ENCODE measurements at regions not wholly inside any gene's neighbourhood (a gene's known extent, or its start where the extent isn't known, plus 50 kb on each side); places are given as distances from the start of the nearest gene placed in this dataset.
A peak's percentile ranks its signal among the peaks of the same experiment; 100 is the strongest.

DNA sequence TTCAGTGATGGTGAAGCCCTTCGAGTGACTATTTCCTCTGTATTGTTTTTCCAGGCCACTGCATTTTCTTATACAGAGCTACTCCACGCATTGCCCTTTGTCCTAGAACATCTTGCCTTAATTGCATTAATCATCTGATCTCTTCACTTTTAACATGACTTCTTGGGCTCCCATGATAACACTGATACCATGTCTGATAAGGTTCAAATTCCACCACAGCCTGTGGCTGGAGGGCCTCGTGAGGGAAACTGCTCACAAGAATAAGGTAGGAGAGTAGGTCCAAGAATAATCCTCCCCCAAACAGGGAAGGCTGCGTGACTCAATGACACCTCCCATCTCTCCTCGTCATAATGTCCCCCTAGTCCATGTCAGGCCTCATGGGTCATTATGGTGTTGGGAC lies 165.5 kb upstream of the ECI2 start:
- no peak overlapping the region for H2BK15ac ChIP-seq (ENCODE audit: low read depth, poor library complexity, severe bottlenecking)
- no peak overlapping the region for H4K8ac ChIP-seq (ENCODE audit: low read length)
- H3K36me3 ChIP-seq (ENCODE audit: control insufficient read depth in 1 of 2, insufficient read depth in 2 of 2, low read depth in 1 of 2, low read length in 2 of 2): no peaks in the 10 kb centered on the region
- H3K9me3 ChIP-seq (ENCODE audit: control insufficient read depth, low read length): no peaks in the 10 kb centered on the region
- no peak overlapping the region for H3K27ac ChIP-seq (ENCODE audit: low read length, poor library complexity, severe bottlenecking)
- WGBS: 84% methylated on average over 5 of the region's 5 CpGs
- no peak overlapping the region for H2AK5ac ChIP-seq (ENCODE audit: low read length, severe bottlenecking)
- peak overlapping the region; percentile 29 for H4K91ac ChIP-seq (ENCODE audit: low read length)
- no peak overlapping the region for H2BK120ac ChIP-seq (ENCODE audit: low read depth, low read length)
- no peak overlapping the region for H3K9ac ChIP-seq (ENCODE audit: low read length)
- H2BK5ac ChIP-seq (ENCODE audit: low read depth, low read length, poor library complexity, severe bottlenecking): no peak overlapping the region
- H3K4me3 ChIP-seq (ENCODE audit: insufficient read depth in 1 of 2, low read depth in 1 of 2, low read length in 2 of 2): no peak overlapping the region
- no peak overlapping the region for H3K23ac ChIP-seq (ENCODE audit: low read length in 2 of 2)
- H3K4ac ChIP-seq (ENCODE audit: low read depth in 1 of 2, low read length in 2 of 2): no peak overlapping the region
- no peaks in the 10 kb centered on the region for H3K27me3 ChIP-seq (ENCODE audit: control insufficient read depth in 1 of 2, insufficient read depth in 1 of 2, low read length in 2 of 2)
- no peak overlapping the region for H3K18ac ChIP-seq (ENCODE audit: low read depth in 1 of 2, low read length in 2 of 2)
- H3K4me2 ChIP-seq (ENCODE audit: low read length, poor library complexity, severe bottlenecking): no peak overlapping the region
- no peak overlapping the region for H2BK12ac ChIP-seq (ENCODE audit: low read length in 2 of 2)
- no peaks in the 10 kb centered on the region for H3K79me1 ChIP-seq (replicated peaks; ENCODE audit: low read length, poor library complexity, severe bottlenecking)
- no peak overlapping the region for H2AFZ ChIP-seq (ENCODE audit: low read depth, low read length)
- DNase-seq: no peak
- H3K14ac ChIP-seq (ENCODE audit: low read length in 2 of 2): no peak overlapping the region
- H3K4me1 ChIP-seq (ENCODE audit: control insufficient read depth, insufficient read depth, low read depth, low read length): no peaks in the 10 kb centered on the region

- H2AK5ac ChIP-seq (ENCODE audit: low read length, severe bottlenecking): no peak overlapping the region
- no peaks in the 10 kb centered on the region for H3K79me1 ChIP-seq (replicated peaks; ENCODE audit: low read length, poor library complexity, severe bottlenecking)
- H3K4me3 ChIP-seq (ENCODE audit: insufficient read depth in 1 of 2, low read depth in 1 of 2, low read length in 2 of 2): no peak overlapping the region
- H3K4ac ChIP-seq (ENCODE audit: low read depth in 1 of 2, low read length in 2 of 2): no peak overlapping the region
- no peak overlapping the region for H2BK5ac ChIP-seq (ENCODE audit: low read depth, low read length, poor library complexity, severe bottlenecking)
- WGBS: 89% methylated on average over 4 of the region's 4 CpGs
- no peak overlapping the region for H3K18ac ChIP-seq (ENCODE audit: low read depth in 1 of 2, low read length in 2 of 2)
- H2BK120ac ChIP-seq (ENCODE audit: low read depth, low read length): no peak overlapping the region
- H3K9ac ChIP-seq (ENCODE audit: low read length): no peak overlapping the region
- no peak overlapping the region for H3K4me2 ChIP-seq (ENCODE audit: low read length, poor library complexity, severe bottlenecking)
- H3K4me1 ChIP-seq (ENCODE audit: control insufficient read depth, insufficient read depth, low read depth, low read length): no peaks in the 10 kb centered on the region
- no peak overlapping the region for H4K91ac ChIP-seq (ENCODE audit: low read length)
- H3K27me3 ChIP-seq (ENCODE audit: control insufficient read depth in 1 of 2, insufficient read depth in 1 of 2, low read length in 2 of 2): peaks cover 0 to 5% of the 10 kb centered on the region in 2 experiments
- DNase-seq: no peak
- H4K8ac ChIP-seq (ENCODE audit: low read length): no peak overlapping the region
- no peak overlapping the region for H2AFZ ChIP-seq (ENCODE audit: low read depth, low read length)
- no peak overlapping the region for H2BK12ac ChIP-seq (ENCODE audit: low read length in 2 of 2)
- no peaks in the 10 kb centered on the region for H3K36me3 ChIP-seq (ENCODE audit: control insufficient read depth in 1 of 2, insufficient read depth in 2 of 2, low read depth in 1 of 2, low read length in 2 of 2)
- H3K14ac ChIP-seq (ENCODE audit: low read length in 2 of 2): no peak overlapping the region
- H3K23ac ChIP-seq (ENCODE audit: low read length in 2 of 2): no peak overlapping the region
- no peaks in the 10 kb centered on the region for H3K9me3 ChIP-seq (ENCODE audit: control insufficient read depth, low read length)
- no peak overlapping the region for H2BK15ac ChIP-seq (ENCODE audit: low read depth, poor library complexity, severe bottlenecking)
- H3K27ac ChIP-seq (ENCODE audit: low read length, poor library complexity, severe bottlenecking): no peak overlapping the region
Observed at GRCh38 chr6:4299476-4299875, 164.1 kb upstream of the ECI2 start.

DNA sequence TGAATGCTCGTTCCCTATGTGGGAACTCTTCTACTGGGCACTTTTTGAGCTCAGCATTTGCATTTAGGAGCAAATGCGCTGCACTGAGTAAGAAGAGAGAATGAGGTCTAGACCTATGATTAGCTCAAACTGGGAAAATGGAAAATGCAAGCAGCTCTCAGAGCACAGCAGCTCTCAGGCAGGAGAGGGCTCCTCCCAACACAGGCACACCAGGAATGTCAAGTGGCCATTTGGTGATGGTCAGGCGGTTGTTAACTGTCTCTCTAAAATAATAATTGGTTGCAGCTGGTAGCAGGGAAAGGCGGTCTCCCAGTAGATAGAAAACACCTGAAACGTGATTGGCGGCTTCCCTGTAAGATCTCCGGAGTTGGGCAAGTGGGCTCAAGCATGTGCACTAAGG lies 162.0 kb upstream of the ECI2 start:
- H3K27ac ChIP-seq (ENCODE audit: low read length, poor library complexity, severe bottlenecking): no peak overlapping the region
- H2BK120ac ChIP-seq (ENCODE audit: low read depth, low read length): no peak overlapping the region
- no peak overlapping the region for H3K4me2 ChIP-seq (ENCODE audit: low read length, poor library complexity, severe bottlenecking)
- H3K4ac ChIP-seq (ENCODE audit: low read depth in 1 of 2, low read length in 2 of 2): no peak overlapping the region
- H3K14ac ChIP-seq (ENCODE audit: low read length in 2 of 2): no peak overlapping the region
- H3K4me1 ChIP-seq (ENCODE audit: control insufficient read depth, insufficient read depth, low read depth, low read length): peaks cover 2% of the 10 kb centered on the region
- no peak overlapping the region for H3K9ac ChIP-seq (ENCODE audit: low read length)
- H3K18ac ChIP-seq (ENCODE audit: low read depth in 1 of 2, low read length in 2 of 2): no peak overlapping the region
- H3K79me1 ChIP-seq (replicated peaks; ENCODE audit: low read length, poor library complexity, severe bottlenecking): no peaks in the 10 kb centered on the region
- peaks cover 0 to 9% of the 10 kb centered on the region in 2 experiments for H3K27me3 ChIP-seq (ENCODE audit: control insufficient read depth in 1 of 2, insufficient read depth in 1 of 2, low read length in 2 of 2)
- H2BK15ac ChIP-seq (ENCODE audit: low read depth, poor library complexity, severe bottlenecking): no peak overlapping the region
- H2AFZ ChIP-seq (ENCODE audit: low read depth, low read length): no peak overlapping the region
- no peak overlapping the region for H3K23ac ChIP-seq (ENCODE audit: low read length in 2 of 2)
- H4K91ac ChIP-seq (ENCODE audit: low read length): no peak overlapping the region
- WGBS: 89% methylated on average over 7 of the region's 7 CpGs
- no peaks in the 10 kb centered on the region for H3K36me3 ChIP-seq (ENCODE audit: control insufficient read depth in 1 of 2, insufficient read depth in 2 of 2, low read depth in 1 of 2, low read length in 2 of 2)
- no peak overlapping the region for H2AK5ac ChIP-seq (ENCODE audit: low read length, severe bottlenecking)
- no peak overlapping the region for H2BK5ac ChIP-seq (ENCODE audit: low read depth, low read length, poor library complexity, severe bottlenecking)
- H3K4me3 ChIP-seq (ENCODE audit: insufficient read depth in 1 of 2, low read depth in 1 of 2, low read length in 2 of 2): no peak overlapping the region
- H4K8ac ChIP-seq (ENCODE audit: low read length): no peak overlapping the region
- no peak overlapping the region for H2BK12ac ChIP-seq (ENCODE audit: low read length in 2 of 2)
- no peaks in the 10 kb centered on the region for H3K9me3 ChIP-seq (ENCODE audit: control insufficient read depth, low read length)
- no peak for DNase-seq

DNA sequence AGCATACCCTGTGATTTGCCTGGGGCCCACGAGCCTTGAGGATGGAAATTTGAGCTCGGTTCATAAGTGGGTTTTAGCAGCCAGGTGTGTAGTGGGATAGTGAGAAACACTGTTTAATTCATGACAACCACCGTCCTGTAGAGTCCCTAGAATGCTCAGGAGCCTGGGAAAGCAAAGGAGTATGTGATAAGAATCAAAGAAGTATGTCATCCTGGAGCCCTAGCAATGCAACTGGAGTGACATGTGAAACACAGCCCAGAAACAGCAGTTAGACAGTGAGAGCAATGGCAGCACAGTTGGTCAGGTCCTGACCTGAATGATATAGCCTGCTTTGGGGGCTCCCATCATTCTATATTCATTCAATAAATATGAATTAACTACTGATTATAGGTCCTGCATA lies 161.2 kb upstream of the ECI2 start:
- Histone ChIP-seq H2BK15ac (ENCODE audit: low read depth, poor library complexity, severe bottlenecking) (no peak overlapping the region), H2BK12ac (ENCODE audit: low read length in 2 of 2) (no peak overlapping the region), H3K9ac (ENCODE audit: low read length) (no peak overlapping the region), H3K27ac (ENCODE audit: low read length, poor library complexity, severe bottlenecking) (no peak overlapping the region), H3K14ac (ENCODE audit: low read length in 2 of 2) (no peak overlapping the region), H3K23ac (ENCODE audit: low read length in 2 of 2) (no peak overlapping the region), H3K36me3 (ENCODE audit: control insufficient read depth in 1 of 2, insufficient read depth in 2 of 2, low read depth in 1 of 2, low read length in 2 of 2) (no peaks in the 10 kb centered on the region), H4K8ac (ENCODE audit: low read length) (no peak overlapping the region), H3K27me3 (ENCODE audit: control insufficient read depth in 1 of 2, insufficient read depth in 1 of 2, low read length in 2 of 2) (peaks cover 0 to 9% of the 10 kb centered on the region in 2 experiments), H2BK120ac (ENCODE audit: low read depth, low read length) (no peak overlapping the region), H3K4me2 (ENCODE audit: low read length, poor library complexity, severe bottlenecking) (no peak overlapping the region), H3K18ac (ENCODE audit: low read depth in 1 of 2, low read length in 2 of 2) (no peak overlapping the region), H2AFZ (ENCODE audit: low read depth, low read length) (no peak overlapping the region), H3K4me1 (ENCODE audit: control insufficient read depth, insufficient read depth, low read depth, low read length) (peaks cover 5% of the 10 kb centered on the region), H2AK5ac (ENCODE audit: low read length, severe bottlenecking) (no peak overlapping the region), H4K91ac (ENCODE audit: low read length) (no peak overlapping the region), H3K9me3 (ENCODE audit: control insufficient read depth, low read length) (no peaks in the 10 kb centered on the region), H3K79me1 (replicated peaks; ENCODE audit: low read length, poor library complexity, severe bottlenecking) (no peaks in the 10 kb centered on the region), H3K4ac (ENCODE audit: low read depth in 1 of 2, low read length in 2 of 2) (no peak overlapping the region), H3K4me3 (ENCODE audit: insufficient read depth in 1 of 2, low read depth in 1 of 2, low read length in 2 of 2) (no peak overlapping the region), H2BK5ac (ENCODE audit: low read depth, low read length, poor library complexity, severe bottlenecking) (no peak overlapping the region)
- WGBS: 80% methylated on average over 3 of the region's 3 CpGs
- no peak for DNase-seq

Data from mesenchymal stem cell (in vitro differentiated cells and primary cell).